SK-N-SH (cell line): ENCODE measurements at regions not wholly inside any gene's neighbourhood (a gene's known extent, or its start where the extent isn't known, plus 50 kb on each side); places are given as distances from the start of the nearest gene placed in this dataset.

ENCODE experiments used
- CTCF ChIA-PET: fragments of 300-600, 350-600 bp; formaldehyde crosslinking; extraction: SDS; loops from one replicate; lab custom pipeline; 2021; lab: Yijun Ruan, JAX
- POLR2A ChIA-PET: fragments of 350-600 bp; sonication (Branson Sonifier 250); formaldehyde crosslinking; extraction: SDS; loops from one replicate; lab custom pipeline; 2020; ENCODE audit warnings: antibody characterized with exemption, inconsistent platforms; lab: Yijun Ruan, JAX
- DNase-seq: peaks from one replicate; pipeline ENCODE4 v3.0.0; 2012
- H2AFZ ChIP-seq: fragments of 200-600 bp; sonication (generic); 2 replicates; pipeline ENCODE4 v1.8.1; 2016; ENCODE audit warnings: antibody characterized with exemption, mild to moderate bottlenecking, low read depth
- H3F3A ChIP-seq: fragments of 200-600 bp; sonication (generic); replicated peaks from 2 replicates; pipeline ENCODE3; 2016; ENCODE audit warnings: antibody characterized with exemption, mild to moderate bottlenecking; ENCODE audit not compliant: insufficient read depth
- H3K27ac ChIP-seq, 2 experiments: fragments of 200-500 bp in 1 of 2; fragments of 200-600 bp in 1 of 2; sonication (Bioruptor generic) in 1 of 2; sonication (generic), shearing (Covaris generic) in 1 of 2; 2 replicates each; pipeline versions ENCODE4 v1.5.1 to v1.6.1; 2014 to 2016; ENCODE audit warnings: low read depth in 2 of 2, inconsistent platforms in 1 of 2, low read length in 1 of 2, mild to moderate bottlenecking in 1 of 2, mixed read lengths in 1 of 2
- H3K27me3 ChIP-seq: fragments of 200-600 bp; sonication (generic), shearing (Covaris generic); 2 replicates; pipeline ENCODE4 v1.6.1; 2016; ENCODE audit warnings: mixed run types; ENCODE audit not compliant: insufficient read depth
- H3K36me3 ChIP-seq, 2 experiments: fragments of 200-500 bp in 1 of 2; fragments of 200-600 bp in 1 of 2; sonication (Bioruptor generic) in 1 of 2; sonication (generic) in 1 of 2; replicated peaks in 1 of 2; 2 replicates each; pipeline versions ENCODE3 to v1.5.1; 2014 to 2016; ENCODE audit warnings: low read length in 1 of 2, mild to moderate bottlenecking in 1 of 2; ENCODE audit not compliant: insufficient read depth in 2 of 2, control insufficient read depth in 1 of 2
- H3K4me1 ChIP-seq, 2 experiments: fragments of 200-500 bp in 1 of 2; fragments of 200-600 bp in 1 of 2; sonication (Bioruptor generic) in 1 of 2; sonication (generic), shearing (Covaris generic) in 1 of 2; 2 replicates each; pipeline versions ENCODE4 v1.5.1 to v1.6.1; 2014 to 2016; ENCODE audit warnings: low read depth in 1 of 2, low read length in 1 of 2, mixed run types in 1 of 2; ENCODE audit not compliant: insufficient read depth in 2 of 2, control insufficient read depth in 1 of 2
- H3K4me2 ChIP-seq: fragments of 200-600 bp; sonication (generic), shearing (Covaris generic); 2 replicates; pipeline ENCODE4 v1.6.1; 2017; ENCODE audit warnings: mixed run types
- H3K4me3 ChIP-seq, 2 experiments: fragments of 200-500 bp in 1 of 2; fragments of 200-600 bp in 1 of 2; sonication (Bioruptor generic) in 1 of 2; sonication (generic), shearing (Covaris generic) in 1 of 2; 2 replicates each; pipeline versions ENCODE4 v1.5.1 to v1.8.1; 2014 to 2016; ENCODE audit warnings: low read depth in 2 of 2, inconsistent platforms in 1 of 2, low read length in 1 of 2, mild to moderate bottlenecking in 1 of 2, mixed read lengths in 1 of 2, moderate library complexity in 1 of 2
- H3K79me2 ChIP-seq: fragments of 200-600 bp; sonication (generic); 2 replicates; pipeline ENCODE4 v1.8.1; 2017; ENCODE audit warnings: mild to moderate bottlenecking; ENCODE audit not compliant: insufficient read depth
- H3K9ac ChIP-seq: fragments of 200-600 bp; sonication (generic); 2 replicates; pipeline ENCODE4 v1.6.1; 2017; ENCODE audit warnings: mixed run types
- H3K9me2 ChIP-seq: fragments of 200-600 bp; sonication (generic); 2 replicates; pipeline ENCODE4 v1.6.1; 2017; ENCODE audit warnings: mixed run types
- H3K9me3 ChIP-seq: fragments of 200-600 bp; sonication (generic); 2 replicates; pipeline ENCODE4 v1.6.1; 2017; ENCODE audit warnings: mixed run types, mild to moderate bottlenecking, moderate library complexity
- H4K20me1 ChIP-seq: fragments of 200-600 bp; sonication (generic); 2 replicates; pipeline ENCODE4 v1.6.1; 2017; ENCODE audit warnings: mild to moderate bottlenecking, mixed run types; ENCODE audit not compliant: insufficient read depth
- EP300 ChIP-seq, 2 experiments: IDR thresholded peaks; 2 replicates each; pipeline versions ENCODE4 v1.4.0 to v1.6.1; 2012; ENCODE audit warnings: borderline replicate concordance in 1 of 2, low read depth in 1 of 2, low read length in 1 of 2
- EZH2phosphoT487 ChIP-seq: fragments of 200-600 bp; sonication (generic); IDR thresholded peaks from 2 replicates; pipeline ENCODE4 v1.6.1; 2017; ENCODE audit warnings: low read depth, mixed run types, mild to moderate bottlenecking, antibody characterized with exemption, moderate library complexity, borderline replicate concordance
- FOXM1 ChIP-seq: IDR thresholded peaks from 2 replicates; pipeline ENCODE4 v1.4.0; 2012; ENCODE audit warnings: low read depth, mild to moderate bottlenecking
- IRF3 ChIP-seq: fragments of 150-350 bp; IDR thresholded peaks from 2 replicates; pipeline ENCODE4 v1.6.1; 2016; ENCODE audit warnings: mild to moderate bottlenecking, low read depth, low read length
- JUND ChIP-seq: IDR thresholded peaks from 2 replicates; pipeline ENCODE4 v1.4.0; 2012
- MEF2A ChIP-seq: IDR thresholded peaks from 2 replicates; pipeline ENCODE4 v1.4.0; 2012; ENCODE audit warnings: low read depth, borderline replicate concordance
- PBX3 ChIP-seq: IDR thresholded peaks from 2 replicates; pipeline ENCODE4; 2012
- POLR2AphosphoS5 ChIP-seq: IDR thresholded peaks from 2 replicates; pipeline ENCODE4 v1.6.1; 2012; ENCODE audit warnings: low read depth, low read length
- RCOR1 ChIP-seq: fragments of 150-350 bp; IDR thresholded peaks from 2 replicates; pipeline ENCODE4 v1.6.1; 2017; ENCODE audit warnings: antibody characterized with exemption, low read length
- REST ChIP-seq: IDR thresholded peaks from 2 replicates; pipeline ENCODE4 v1.6.1; 2012; ENCODE audit warnings: mild to moderate bottlenecking, low read depth, low read length, moderate library complexity
- RXRA ChIP-seq: IDR thresholded peaks from 2 replicates; pipeline ENCODE4 v1.4.0; 2012; ENCODE audit warnings: low read depth, mild to moderate bottlenecking, borderline replicate concordance
- SIN3A ChIP-seq: IDR thresholded peaks from 2 replicates; pipeline ENCODE4 v1.6.1; 2012; ENCODE audit warnings: low read depth, mild to moderate bottlenecking, low read length, moderate library complexity, borderline replicate concordance
- SMC3 ChIP-seq: IDR thresholded peaks from 2 replicates; pipeline ENCODE4 v1.6.1; 2012; ENCODE audit warnings: low read depth, low read length, improper control_type of control experiment
- TAF1 ChIP-seq: IDR thresholded peaks from 2 replicates; pipeline ENCODE4 v1.6.1; 2012; ENCODE audit warnings: low read depth, mild to moderate bottlenecking, low read length, moderate library complexity, borderline replicate concordance
- YY1 ChIP-seq: IDR thresholded peaks from 2 replicates; pipeline ENCODE4 v1.4.0; 2012; ENCODE audit warnings: low read depth, mild to moderate bottlenecking
- ZBTB33 ChIP-seq: IDR thresholded peaks from 2 replicates; pipeline ENCODE4 v1.4.0; 2012; ENCODE audit warnings: low read depth, borderline replicate concordance
- WGBS: methylation state at CpG from one replicate; pipeline ENCODE4 v1.1.6; 2017; ENCODE audit warnings: low lambda C conversion rate; 5-methylcytosine and 5-hydroxymethylcytosine counted together
- TF ChIP-seq, protein P1 (sequence below): fragments of 150-350 bp; IDR thresholded peaks from 2 replicates; pipeline ENCODE4 v1.6.1; 2017; ENCODE audit warnings: antibody characterized with exemption, low read length, low read depth, borderline replicate concordance

DNA sequence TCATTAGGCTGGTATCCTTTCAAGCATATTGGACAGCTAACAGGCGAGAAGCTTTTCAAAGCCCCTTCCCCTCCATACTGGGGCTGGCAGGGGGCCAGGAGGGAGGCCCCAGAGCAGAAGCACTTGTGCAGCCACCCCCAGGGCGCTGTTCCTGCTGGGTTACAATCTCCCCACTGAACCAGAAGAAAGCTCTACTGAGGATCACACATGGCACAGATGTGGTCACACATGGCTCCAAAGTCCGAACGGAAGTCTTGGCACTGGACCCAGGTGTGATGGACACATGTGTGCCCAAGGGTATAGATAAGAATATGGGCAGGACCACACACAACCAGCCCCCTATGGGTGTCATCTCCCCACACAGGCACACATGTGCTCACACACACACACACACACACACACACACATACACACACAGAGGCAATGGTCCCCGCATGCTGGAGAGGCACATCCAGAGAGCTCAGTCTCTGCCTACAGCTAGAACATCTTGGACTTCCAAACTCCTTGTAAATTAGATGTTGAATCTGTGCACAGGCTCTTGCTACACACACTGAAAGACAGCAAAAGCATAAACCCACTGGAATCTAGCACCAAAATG, 56.4 kb downstream of the TTC32 start:
- no peaks in the 10 kb centered on the region for H3K79me2 ChIP-seq
- no peaks in the 10 kb centered on the region for H3K9me2 ChIP-seq
- CTCF ChIA-PET, result interaction anchor here (0.7 to 1.5 kb wide), 3 partner anchors 17 to 19 kb away, joined by 3 to 5 read pairs (median 5); no protein-coding TSS in a partner anchor
- no peak overlapping the region for H3K9ac ChIP-seq
- TF ChIP-seq, protein P1, sequence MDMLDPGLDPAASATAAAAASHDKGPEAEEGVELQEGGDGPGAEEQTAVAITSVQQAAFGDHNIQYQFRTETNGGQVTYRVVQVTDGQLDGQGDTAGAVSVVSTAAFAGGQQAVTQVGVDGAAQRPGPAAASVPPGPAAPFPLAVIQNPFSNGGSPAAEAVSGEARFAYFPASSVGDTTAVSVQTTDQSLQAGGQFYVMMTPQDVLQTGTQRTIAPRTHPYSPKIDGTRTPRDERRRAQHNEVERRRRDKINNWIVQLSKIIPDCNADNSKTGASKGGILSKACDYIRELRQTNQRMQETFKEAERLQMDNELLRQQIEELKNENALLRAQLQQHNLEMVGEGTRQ, result no peak
- TF ChIP-seq FOXM1 (no peak), YY1 (no peak), REST (no peak), SIN3A (no peak), MEF2A (no peak), SMC3 (no peak), PBX3 (no peak), EP300 (IDR thresholded peaks at IDR 0.05; ENCODE audit: borderline replicate concordance in 1 of 2, low read depth in 1 of 2, low read length in 1 of 2) (no peak), JUND (no peak), RCOR1 (no peak), TAF1 (no peak), RXRA (no peak), ZBTB33 (no peak), POLR2AphosphoS5 (no peak), EZH2phosphoT487 (no peak), IRF3 (no peak)
- TF ChIP-seq, all 33 proteins: peak for 0
- no peak overlapping the region for H3K4me2 ChIP-seq
- H3K9me3 ChIP-seq, result no peaks in the 10 kb centered on the region
- no peaks in the 10 kb centered on the region; a peak in 1 of 4 replicates for H3K4me1 ChIP-seq
- H3K27ac ChIP-seq, result no peak overlapping the region
- H3K36me3 ChIP-seq, result no peaks in the 10 kb centered on the region
- POLR2A ChIA-PET, result interaction anchor here (0.9 kb wide), 1 partner anchor 13 kb away, joined by 3 read pairs; no protein-coding TSS in a partner anchor
- no peak overlapping the region for H2AFZ ChIP-seq
- no peak for DNase-seq
- 18% methylated on average over 5 of the region's 5 CpGs for WGBS
- H4K20me1 ChIP-seq, result no peaks in the 10 kb centered on the region
- H3K27me3 ChIP-seq, result peaks cover 67% of the 10 kb centered on the region
- H3K4me3 ChIP-seq, result no peak overlapping the region
- H3F3A ChIP-seq, result no peaks in the 10 kb centered on the region
